IMR-90 (cell line): ENCODE measurements at regions not wholly inside any gene's neighbourhood (a gene's known extent, or its start where the extent isn't known, plus 50 kb on each side); places are given as distances from the start of the nearest gene placed in this dataset.

ENCODE experiments used
- ATAC-seq: fragments of 200-7000 bp; cut with Tn5 transposase; 2 replicates; pipeline ENCODE4 v1.9.1; 2020; ENCODE audit warnings: low read depth, mild to moderate bottlenecking, moderate library complexity
- BruUV-seq: library from RNA; stranded (reverse); fragments of 400-500 nt; replicated peaks from 2 replicates; lab custom pipeline; 2021; lab: Mats Ljungman, UMichigan
- CTCF ChIA-PET: fragments of 300-600 bp; formaldehyde crosslinking; extraction: SDS; loops from one replicate; lab custom pipeline; 2021; ENCODE audit warnings: antibody characterized with exemption; lab: Yijun Ruan, JAX
- POLR2A ChIA-PET: fragments of 300-600 bp; sonication (Branson Sonifier 250); formaldehyde crosslinking; loops from one replicate; lab custom pipeline; 2022; ENCODE audit warnings: antibody characterized with exemption; ENCODE audit not compliant: unreplicated experiment; lab: Charles Lee
- DNase-seq: peaks from one replicate; pipeline ENCODE4 v3.0.0; 2013
- H2AFZ ChIP-seq: replicated peaks from 2 replicates; pipeline ENCODE3; 2013; ENCODE audit warnings: low read length, mild to moderate bottlenecking; ENCODE audit not compliant: poor library complexity
- H2AK5ac ChIP-seq: 2 replicates; pipeline ENCODE4 v1.6.1; 2013; ENCODE audit warnings: low read depth, low read length, inconsistent platforms
- H2AK9ac ChIP-seq: replicated peaks from 2 replicates; pipeline ENCODE3; 2013; ENCODE audit warnings: mild to moderate bottlenecking, low read depth, low read length, moderate library complexity; ENCODE audit not compliant: poor library complexity
- H2BK120ac ChIP-seq: 2 replicates; pipeline ENCODE4 v1.6.1; 2013; ENCODE audit warnings: low read depth, low read length, inconsistent platforms
- H2BK15ac ChIP-seq: 3 replicates; pipeline ENCODE4 v1.6.1; 2013; ENCODE audit warnings: low read depth, low read length, inconsistent platforms
- H2BK20ac ChIP-seq: 2 replicates; pipeline ENCODE4 v1.6.1; 2013; ENCODE audit warnings: low read depth, mild to moderate bottlenecking, inconsistent platforms, low read length, moderate library complexity
- H2BK5ac ChIP-seq: 2 replicates; pipeline ENCODE4 v1.6.1; 2013; ENCODE audit warnings: mild to moderate bottlenecking, low read depth, low read length, inconsistent platforms; ENCODE audit not compliant: poor library complexity, severe bottlenecking
- H3K14ac ChIP-seq: replicated peaks from 2 replicates; pipeline ENCODE4 v1.6.1; 2013; ENCODE audit warnings: low read depth, low read length, inconsistent platforms
- H3K18ac ChIP-seq: 2 replicates; pipeline ENCODE4 v1.6.1; 2013; ENCODE audit warnings: low read depth, low read length, control low read depth
- H3K23ac ChIP-seq: 2 replicates; pipeline ENCODE4 v1.6.1; 2013; ENCODE audit warnings: low read depth, low read length, inconsistent platforms
- H3K27ac ChIP-seq: 2 replicates; pipeline ENCODE4 v1.5.1; 2013; ENCODE audit warnings: mild to moderate bottlenecking, control low read depth, low read length; ENCODE audit not compliant: insufficient read depth
- H3K27me3 ChIP-seq: 2 replicates; pipeline ENCODE4 v1.6.1; 2013; ENCODE audit warnings: low read length; ENCODE audit not compliant: control insufficient read depth, insufficient read depth
- H3K36me3 ChIP-seq: 2 replicates; pipeline ENCODE4 v1.6.1; 2013; ENCODE audit warnings: low read length, mixed read lengths; ENCODE audit not compliant: control insufficient read depth, insufficient read depth
- H3K4ac ChIP-seq: 2 replicates; pipeline ENCODE4 v1.6.1; 2013; ENCODE audit warnings: low read depth, low read length, inconsistent platforms
- H3K4me1 ChIP-seq: 2 replicates; pipeline ENCODE4 v1.6.1; 2013; ENCODE audit warnings: low read length, mixed read lengths; ENCODE audit not compliant: control insufficient read depth, insufficient read depth
- H3K4me2 ChIP-seq: 2 replicates; pipeline ENCODE4 v1.6.1; 2013; ENCODE audit warnings: low read depth, mild to moderate bottlenecking, control low read depth, low read length, moderate library complexity
- H3K4me3 ChIP-seq: 2 replicates; pipeline ENCODE4 v1.5.1; 2013; ENCODE audit warnings: low read depth, mild to moderate bottlenecking, control low read depth, low read length, moderate library complexity; ENCODE audit not compliant: insufficient read depth
- H3K56ac ChIP-seq: 2 replicates; pipeline ENCODE4 v1.6.1; 2013; ENCODE audit warnings: low read length, inconsistent platforms; ENCODE audit not compliant: insufficient read depth; ENCODE audit errors: extremely low read depth
- H3K79me1 ChIP-seq, 2 experiments: 2 replicates each; pipeline ENCODE4 v1.6.1; 2013; ENCODE audit warnings: low read length in 2 of 2, inconsistent platforms in 1 of 2, low read depth in 1 of 2
- H3K9ac ChIP-seq: 2 replicates; pipeline ENCODE4 v1.6.1; 2013; ENCODE audit warnings: low read depth, low read length, control low read depth
- H3K9me1 ChIP-seq: 2 replicates; pipeline ENCODE4 v1.6.1; 2013; ENCODE audit warnings: low read length, inconsistent platforms; ENCODE audit not compliant: insufficient read depth
- H3K9me3 ChIP-seq: 2 replicates; pipeline ENCODE4 v1.6.1; 2013; ENCODE audit warnings: low read length; ENCODE audit not compliant: control insufficient read depth, insufficient read depth
- H4K20me1 ChIP-seq: 2 replicates; pipeline ENCODE4 v1.6.1; 2013; ENCODE audit warnings: low read length, inconsistent platforms; ENCODE audit not compliant: insufficient read depth
- H4K5ac ChIP-seq: 2 replicates; pipeline ENCODE4 v1.6.1; 2013; ENCODE audit warnings: mild to moderate bottlenecking, low read depth, low read length, control low read depth
- H4K8ac ChIP-seq, 2 experiments: 2 replicates each; pipeline ENCODE4 v1.6.1; 2013; ENCODE audit warnings: low read depth in 2 of 2, low read length in 2 of 2, control low read depth in 1 of 2, inconsistent platforms in 1 of 2
- H4K91ac ChIP-seq: 2 replicates; pipeline ENCODE4 v1.6.1; 2013; ENCODE audit warnings: low read depth, low read length, inconsistent platforms; ENCODE audit not compliant: insufficient read depth
- CEBPB ChIP-seq: IDR thresholded peaks from 2 replicates; pipeline ENCODE4 v1.6.1; 2012; ENCODE audit warnings: low read depth, low read length, improper control_type of control experiment
- NFE2L2 ChIP-seq: fragments of 150-350 bp; IDR thresholded peaks from 2 replicates; pipeline ENCODE4 v1.6.1; 2016; ENCODE audit warnings: low read depth, mild to moderate bottlenecking, low read length
- SMC3 ChIP-seq: fragments of 150-350 bp; IDR thresholded peaks from 2 replicates; pipeline ENCODE4 v1.6.1; 2016; ENCODE audit warnings: low read depth, mild to moderate bottlenecking, antibody characterized with exemption, low read length, moderate library complexity
- WGBS, 2 experiments: methylation state at CpG; one replicate each; pipeline versions ENCODE4 v1.1.5 to v1.1.7; 2013; ENCODE audit warnings: missing lambda C conversion rate in 2 of 2; ENCODE audit not compliant: insufficient read length in 1 of 2; ENCODE audit errors: extremely low coverage in 2 of 2; 5-methylcytosine and 5-hydroxymethylcytosine counted together
- dilution Hi-C: fragments of 300-500 bp; cut with HindIII; formaldehyde crosslinking; loops from one replicate; pipeline ENCODE4 v1.14.3; 2018; ENCODE audit warnings: low sequenced_read_pairs; ENCODE audit not compliant: unreplicated experiment
- in situ Hi-C: fragments of 300-500 bp; cut with MboI; formaldehyde crosslinking; loops from 3 replicates; pipeline ENCODE4 v1.14.3; 2019; ENCODE audit warnings: low sequenced_read_pairs, inconsistent platforms, mixed read lengths
- intact Hi-C: fragments of 100-400 bp; cut with micrococcal nuclease; formaldehyde crosslinking; loops from 2 replicates; pipeline ENCODE4 v1.10.0; 2022

- Histone ChIP-seq H3K18ac (no peak overlapping the region), H4K20me1 (no peaks in the 10 kb centered on the region), H3K9me3 (peaks cover 33% of the 10 kb centered on the region), H2BK5ac (no peak overlapping the region), H3K4me2 (no peak overlapping the region), H3K9me1 (no peaks in the 10 kb centered on the region), H3K9ac (no peak overlapping the region), H3K27me3 (no peaks in the 10 kb centered on the region), H2BK15ac (no peak overlapping the region), H4K5ac (no peak overlapping the region), H3K79me1 (no peaks in the 10 kb centered on the region), H3K56ac (no peak overlapping the region), H3K4ac (no peak overlapping the region), H3K27ac (no peak overlapping the region), H4K8ac (no peak overlapping the region), H3K36me3 (no peaks in the 10 kb centered on the region), H2BK20ac (no peak overlapping the region), H2AK5ac (no peak overlapping the region), H2AK9ac (no peak overlapping the region), H4K91ac (no peak overlapping the region), H3K4me3 (no peak overlapping the region), H3K14ac (no peak overlapping the region), H3K4me1 (no peaks in the 10 kb centered on the region), H2BK120ac (no peak overlapping the region), H3K23ac (no peak overlapping the region), H2AFZ (no peak overlapping the region)
- TF ChIP-seq NFE2L2 (no peak), CEBPB (peak; percentile 35; the same call in 1 of the 2 replicates), SMC3 (no peak)
- intact Hi-C loops (no loop called here), in situ Hi-C loops (no loop called here), dilution Hi-C loops (no loop called here)
- POLR2A ChIA-PET: no interaction called here
- DNase-seq (no peak), ATAC-seq (no peak)
- CTCF ChIA-PET: no interaction called here
- BruUV-seq: no TSS peak
- no CpG with 5 or more reads among the region's 4 CpGs for WGBS, 2 experiments
These were observed 83.2 kb downstream of the IRX1 start for GRCh38 chr5:3678801-3679200.
